Gastrocnemius medialis (tissue), 4 donors: ENCODE measurements at regions not wholly inside any gene's neighbourhood (a gene's known extent, or its start where the extent isn't known, plus 50 kb on each side); places are given as distances from the start of the nearest gene placed in this dataset.

Source experiments
- CTCF ChIP-seq, 5 experiments: fragments of 450-650 bp in 3 of 5; fragments of 200-600 bp in 2 of 5; sonication (generic) in 2 of 5; IDR thresholded peaks in 4 of 5; conservative IDR thresholded peaks in 1 of 5; 1 replicate in 4 of 5; 2 replicates in 1 of 5; pipeline ENCODE4 v1.5.1; 2016 to 2019; ENCODE audit warnings: antibody characterized with exemption in 5 of 5, mild to moderate bottlenecking in 3 of 5, moderate library complexity in 3 of 5
- POLR2A ChIP-seq, 2 donors: fragments of 450-650 bp; IDR thresholded peaks; one replicate each; pipeline ENCODE4 v1.6.1; 2017; ENCODE audit warnings: antibody characterized with exemption in 2 of 2, mild to moderate bottlenecking in 2 of 2, moderate library complexity in 2 of 2

- TF ChIP-seq POLR2A (IDR thresholded peaks at IDR 0.05) (no peak), CTCF (IDR thresholded peaks at IDR 0.05 in 4 of 5, conservative IDR thresholded peaks at IDR 0.05 in 1 of 5) (no peak)
Observed at GRCh38 chr18:78525366-78526111, 454.1 kb upstream of the SALL3 start.
